Mammary epithelial cell (primary cell): ENCODE measurements at regions not wholly inside any gene's neighbourhood (a gene's known extent, or its start where the extent isn't known, plus 50 kb on each side); places are given as distances from the start of the nearest gene placed in this dataset.
"Not testable (repeated sequence)": the region's sequence is repeated elsewhere in the genome, so short reads cannot be mapped to it uniquely, and the experiment has no call there.

Experiments used
- EZH2 ChIP-seq: IDR thresholded peaks from 2 replicates; pipeline ENCODE4 v1.6.1; 2012; ENCODE audit warnings: low read length, inconsistent platforms, borderline replicate concordance
- TF ChIP-seq, protein P1 (sequence below), 2 donors: IDR thresholded peaks in 1 of 2; conservative IDR thresholded peaks in 1 of 2; 2 replicates each; pipeline ENCODE4 v1.5.1; 2011 to 2012; ENCODE audit warnings: inconsistent platforms in 2 of 2, low read length in 2 of 2, mild to moderate bottlenecking in 2 of 2, control low read depth in 1 of 2, low read depth in 1 of 2; ENCODE audit not compliant: insufficient read depth in 1 of 2; ENCODE audit errors: extremely low read depth in 1 of 2

DNA sequence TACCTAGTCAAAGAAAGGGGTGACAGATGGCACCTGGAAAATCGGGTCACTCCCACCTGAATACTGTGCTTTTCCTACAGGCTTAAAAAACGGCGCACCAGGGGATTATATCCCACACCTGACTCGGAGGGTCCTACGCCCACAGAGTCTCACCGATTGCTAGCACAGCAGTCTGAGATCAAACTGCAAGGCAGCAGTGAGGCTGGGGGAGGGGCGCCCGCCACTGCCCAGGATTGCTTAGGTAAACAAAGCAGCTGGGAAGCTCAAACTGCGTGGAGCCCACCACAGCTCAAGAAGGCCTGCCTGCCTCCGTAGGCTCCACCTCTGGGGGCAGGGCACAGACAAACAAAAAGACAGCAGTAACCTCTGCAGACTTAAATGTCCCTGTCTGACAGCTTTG lies 242.7 kb downstream of the FZD1 start:
- TF ChIP-seq, protein P1, sequence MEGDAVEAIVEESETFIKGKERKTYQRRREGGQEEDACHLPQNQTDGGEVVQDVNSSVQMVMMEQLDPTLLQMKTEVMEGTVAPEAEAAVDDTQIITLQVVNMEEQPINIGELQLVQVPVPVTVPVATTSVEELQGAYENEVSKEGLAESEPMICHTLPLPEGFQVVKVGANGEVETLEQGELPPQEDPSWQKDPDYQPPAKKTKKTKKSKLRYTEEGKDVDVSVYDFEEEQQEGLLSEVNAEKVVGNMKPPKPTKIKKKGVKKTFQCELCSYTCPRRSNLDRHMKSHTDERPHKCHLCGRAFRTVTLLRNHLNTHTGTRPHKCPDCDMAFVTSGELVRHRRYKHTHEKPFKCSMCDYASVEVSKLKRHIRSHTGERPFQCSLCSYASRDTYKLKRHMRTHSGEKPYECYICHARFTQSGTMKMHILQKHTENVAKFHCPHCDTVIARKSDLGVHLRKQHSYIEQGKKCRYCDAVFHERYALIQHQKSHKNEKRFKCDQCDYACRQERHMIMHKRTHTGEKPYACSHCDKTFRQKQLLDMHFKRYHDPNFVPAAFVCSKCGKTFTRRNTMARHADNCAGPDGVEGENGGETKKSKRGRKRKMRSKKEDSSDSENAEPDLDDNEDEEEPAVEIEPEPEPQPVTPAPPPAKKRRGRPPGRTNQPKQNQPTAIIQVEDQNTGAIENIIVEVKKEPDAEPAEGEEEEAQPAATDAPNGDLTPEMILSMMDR (conservative IDR thresholded peaks at IDR 0.05 in 1 of 2, IDR thresholded peaks at IDR 0.05 in 1 of 2; ENCODE audit: extremely low read depth in 1 of 2, insufficient read depth in 1 of 2, low read depth in 1 of 2, low read length in 2 of 2): not testable (repeated sequence)
- TF ChIP-seq EZH2: not testable (repeated sequence)
